HepG2 (cell line): ENCODE measurements at regions not wholly inside any gene's neighbourhood (a gene's known extent, or its start where the extent isn't known, plus 50 kb on each side); places are given as distances from the start of the nearest gene placed in this dataset.

Source experiments
- ATAC-seq: fragments of 200-7000 bp; cut with Tn5 transposase; 3 replicates; pipeline ENCODE4 v1.9.1; 2020; ENCODE audit warnings: mild to moderate bottlenecking, moderate library complexity
- BruUV-seq: library from RNA; stranded (reverse); fragments of 400-500 nt; replicated peaks from 2 replicates; lab custom pipeline; 2021; lab: Mats Ljungman, UMichigan
- CTCF ChIA-PET: fragments of 300-600 bp; formaldehyde crosslinking; extraction: SDS; loops from one replicate; lab custom pipeline; 2021; ENCODE audit warnings: low total read pairs, inconsistent platforms, low intra/inter-chr PET ratio; lab: Yijun Ruan, JAX
- POLR2A ChIA-PET: fragments of 350-600 bp; sonication (Branson Sonifier 250); formaldehyde crosslinking; loops from one replicate; lab custom pipeline; 2020; ENCODE audit warnings: antibody characterized with exemption, inconsistent platforms; lab: Yijun Ruan, JAX
- DNase-seq: peaks from one replicate; pipeline ENCODE4 v3.0.0-alpha.2; 2015; ENCODE audit warnings: low spot score
- FAIRE-seq: peaks from 3 replicates; lab custom pipeline; 2011; peaks lifted over from hg19 to GRCh38; lab: Jason Lieb, UNC
- H2AFZ ChIP-seq: one replicate; pipeline ENCODE4 v1.6.1; 2011; ENCODE audit warnings: low read length, inconsistent platforms
- H3K27ac ChIP-seq: fragments of 300-600 bp; 3 replicates; pipeline ENCODE4 v1.8.0; 2011; ENCODE audit warnings: mixed run types, mild to moderate bottlenecking, mixed read lengths, low read length, inconsistent platforms; ENCODE audit not compliant: insufficient read depth; ENCODE audit errors: extremely low read length
- H3K27me3 ChIP-seq, 2 experiments: fragments of 200-600 bp in 1 of 2; 2 replicates in 1 of 2; 3 replicates in 1 of 2; pipeline versions ENCODE4 v1.6.0 to v1.8.0; 2011; ENCODE audit warnings: low read length in 2 of 2, mild to moderate bottlenecking in 2 of 2, moderate library complexity in 2 of 2, inconsistent platforms in 1 of 2; ENCODE audit not compliant: insufficient read depth in 2 of 2, control insufficient read depth in 1 of 2
- H3K36me3 ChIP-seq, 2 experiments: fragments of 200-600 bp in 1 of 2; replicated peaks in 1 of 2; 2 replicates in 1 of 2; 3 replicates in 1 of 2; pipeline versions ENCODE4 v1.5.1 to v1.8.0; 2011; ENCODE audit warnings: low read length in 2 of 2, inconsistent platforms in 1 of 2; ENCODE audit not compliant: insufficient read depth in 2 of 2, control insufficient read depth in 1 of 2
- H3K4me1 ChIP-seq: 2 replicates; pipeline ENCODE4 v1.5.1; 2012; ENCODE audit warnings: low read length, inconsistent platforms; ENCODE audit not compliant: insufficient read depth
- H3K4me2 ChIP-seq: 2 replicates; pipeline ENCODE4 v1.6.0; 2011; ENCODE audit warnings: low read depth, low read length, inconsistent platforms
- H3K4me3 ChIP-seq, 3 experiments: fragments of 200-600 bp in 1 of 3; sonication (generic), shearing (Covaris generic) in 1 of 3; replicated peaks in 1 of 3; 2 replicates each; pipeline ENCODE4 v1.5.1; 2011 to 2016; ENCODE audit warnings: low read length in 3 of 3, inconsistent platforms in 2 of 3, low read depth in 2 of 3, mild to moderate bottlenecking in 2 of 3, control low read depth in 1 of 3, mixed read lengths in 1 of 3; ENCODE audit not compliant: insufficient read depth in 1 of 3
- H3K79me2 ChIP-seq: one replicate; pipeline ENCODE4 v1.6.1; 2011; ENCODE audit warnings: low read length, inconsistent platforms; ENCODE audit not compliant: insufficient read depth
- H3K9ac ChIP-seq: 2 replicates; pipeline ENCODE4 v1.6.0; 2011; ENCODE audit warnings: mild to moderate bottlenecking, low read depth, low read length, inconsistent platforms; ENCODE audit not compliant: insufficient read depth
- H3K9me3 ChIP-seq: 2 replicates; pipeline ENCODE4 v1.5.1; 2012; ENCODE audit warnings: mild to moderate bottlenecking, low read length
- H4K20me1 ChIP-seq: 2 replicates; pipeline ENCODE4 v1.6.0; 2011; ENCODE audit warnings: inconsistent platforms, mild to moderate bottlenecking, low read length, moderate library complexity; ENCODE audit not compliant: insufficient read depth
- ARID5B ChIP-seq: IDR thresholded peaks from 2 replicates; pipeline ENCODE4 v1.4.0; 2020; ENCODE audit warnings: mild to moderate bottlenecking, missing genetic modification reagents
- ARNT ChIP-seq: fragments of 450-650 bp; IDR thresholded peaks from 2 replicates; pipeline ENCODE4 v1.6.1; 2017
- JUND ChIP-seq: sonication (generic); formaldehyde crosslinking; IDR thresholded peaks from 2 replicates; pipeline ENCODE4 v1.8.0; 2022; ENCODE audit warnings: mild to moderate bottlenecking, missing genetic modification reagents
- KMT2B ChIP-seq: IDR thresholded peaks from 2 replicates; pipeline ENCODE4 v1.6.1; 2016; ENCODE audit warnings: missing genetic modification reagents, missing compliant biosample characterization
- MBNL3 ChIP-seq: fragments of 250-450 bp; sonication (Bioruptor Pico); conservative IDR thresholded peaks from 2 replicates; pipeline ENCODE4 v1.8.0; 2022; ENCODE audit warnings: mild to moderate bottlenecking, inconsistent platforms
- PLRG1 ChIP-seq: fragments of 450-650 bp; conservative IDR thresholded peaks from 2 replicates; pipeline ENCODE4 v1.6.1; 2016
- POLR2AphosphoS2 ChIP-seq: IDR thresholded peaks from 2 replicates; pipeline ENCODE4 v1.6.1; 2011; ENCODE audit warnings: low read depth, low read length, improper control_type of control experiment
- WIZ ChIP-seq: sonication (generic); formaldehyde crosslinking; IDR thresholded peaks from 2 replicates; pipeline ENCODE4 v1.5.1; 2020; ENCODE audit warnings: mild to moderate bottlenecking, missing genetic modification reagents
- ZNF230 ChIP-seq: sonication (generic); formaldehyde crosslinking; IDR thresholded peaks from 2 replicates; pipeline ENCODE4 v1.4.0; 2020; ENCODE audit warnings: mild to moderate bottlenecking, missing genetic modification reagents
- ZNF605 ChIP-seq: sonication (generic); formaldehyde crosslinking; IDR thresholded peaks from 2 replicates; pipeline ENCODE4 v1.8.0; 2022; ENCODE audit warnings: mild to moderate bottlenecking, missing genetic modification reagents
- ZNF841 ChIP-seq: sonication (generic); formaldehyde crosslinking; IDR thresholded peaks from 2 replicates; pipeline ENCODE4 v1.8.1; 2023; ENCODE audit warnings: missing genetic modification reagents, borderline replicate concordance
- ZSCAN5A ChIP-seq: sonication (generic); formaldehyde crosslinking; IDR thresholded peaks from 2 replicates; pipeline ENCODE4 v1.8.0; 2022; ENCODE audit warnings: mild to moderate bottlenecking, missing genetic modification reagents, borderline replicate concordance
- WGBS: methylation state at CpG from one replicate; pipeline ENCODE4 v1.1.6; 2017; ENCODE audit warnings: low lambda C conversion rate; 5-methylcytosine and 5-hydroxymethylcytosine counted together
- in situ Hi-C: cut with HindIII; loops from 2 replicates; pipeline ENCODE4 v1.10.0; 2017; ENCODE audit warnings: low pct_unique_long_range_greater_than_20kb; ENCODE audit not compliant: extremely low pct_ligation_motif_present
- intact Hi-C: fragments of 100-400 bp; cut with micrococcal nuclease; formaldehyde crosslinking; loops from one replicate; pipeline ENCODE4 v1.10.0; 2022; ENCODE audit not compliant: unreplicated experiment
- TF ChIP-seq, protein P1 (sequence below): sonication (generic); formaldehyde crosslinking; IDR thresholded peaks from 2 replicates; pipeline ENCODE4 v1.8.0; 2022; ENCODE audit warnings: missing genetic modification reagents, mild to moderate bottlenecking, inconsistent platforms, borderline replicate concordance
- TF ChIP-seq, protein P2 (sequence below), 2 experiments: fragments of 450-650 bp in 1 of 2; sonication (generic) in 1 of 2; formaldehyde crosslinking; IDR thresholded peaks; 2 replicates each; pipeline versions ENCODE4 v1.5.0 to v1.8.0; 2020 to 2022; ENCODE audit warnings: mild to moderate bottlenecking in 1 of 2, missing genetic modification reagents in 1 of 2

- in situ Hi-C loops: no loop called here
- H3K9ac ChIP-seq: no peak overlapping the region
- ATAC-seq (no peak; the same call in 1 of the 3 replicates), DNase-seq (no peak), FAIRE-seq (no peak)
- TF ChIP-seq, protein P1, sequence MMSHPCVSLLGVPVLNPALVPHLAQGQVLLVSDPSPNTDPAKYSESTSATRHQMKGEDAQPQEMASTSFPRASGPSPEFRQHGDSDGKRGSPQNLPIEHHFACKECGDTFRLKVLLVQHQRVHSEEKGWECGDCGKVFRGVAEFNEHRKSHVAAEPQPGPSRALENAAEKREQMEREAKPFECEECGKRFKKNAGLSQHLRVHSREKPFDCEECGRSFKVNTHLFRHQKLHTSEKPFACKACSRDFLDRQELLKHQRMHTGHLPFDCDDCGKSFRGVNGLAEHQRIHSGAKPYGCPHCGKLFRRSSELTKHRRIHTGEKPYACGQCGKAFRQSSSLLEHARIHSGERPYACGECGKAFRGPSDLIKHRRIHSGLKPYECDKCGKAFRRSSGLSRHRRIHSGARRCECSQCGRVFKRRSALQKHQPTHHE: no peak
- no peak for TF ChIP-seq ZNF230
- TF ChIP-seq MBNL3 (CRISPR knock-in tag): no peak
- TF ChIP-seq ZNF841 (CRISPR knock-in tag): no peak
- no peak for TF ChIP-seq ARNT
- TF ChIP-seq POLR2AphosphoS2: no peak
- no peak for TF ChIP-seq ZSCAN5A (CRISPR knock-in tag)
- TF ChIP-seq ZNF605 (CRISPR knock-in tag): no peak
- TF ChIP-seq, protein P2, sequence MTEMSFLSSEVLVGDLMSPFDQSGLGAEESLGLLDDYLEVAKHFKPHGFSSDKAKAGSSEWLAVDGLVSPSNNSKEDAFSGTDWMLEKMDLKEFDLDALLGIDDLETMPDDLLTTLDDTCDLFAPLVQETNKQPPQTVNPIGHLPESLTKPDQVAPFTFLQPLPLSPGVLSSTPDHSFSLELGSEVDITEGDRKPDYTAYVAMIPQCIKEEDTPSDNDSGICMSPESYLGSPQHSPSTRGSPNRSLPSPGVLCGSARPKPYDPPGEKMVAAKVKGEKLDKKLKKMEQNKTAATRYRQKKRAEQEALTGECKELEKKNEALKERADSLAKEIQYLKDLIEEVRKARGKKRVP (CRISPR knock-in tag; IDR thresholded peaks at IDR 0.05): no peak
- no peak for TF ChIP-seq PLRG1
- no peak for TF ChIP-seq WIZ
- TF ChIP-seq KMT2B (CRISPR knock-in tag): no peak
- TF ChIP-seq ARID5B (CRISPR knock-in tag): no peak
- TF ChIP-seq JUND: no peak
- H4K20me1 ChIP-seq: no peaks in the 10 kb centered on the region
- intact Hi-C loops: no loop called here
- no peak overlapping the region for H3K27ac ChIP-seq
- H3K9me3 ChIP-seq: no peaks in the 10 kb centered on the region
- no peaks in the 10 kb centered on the region for H3K79me2 ChIP-seq
- H3K36me3 ChIP-seq: no peaks in the 10 kb centered on the region
- CTCF ChIA-PET: no interaction called here
- 12% methylated on average over 14 of the region's 15 CpGs for WGBS
- H3K4me1 ChIP-seq: no peaks in the 10 kb centered on the region
- BruUV-seq: no TSS peak
- H2AFZ ChIP-seq: no peak overlapping the region
- POLR2A ChIA-PET: no interaction called here
- no peak overlapping the region for H3K4me2 ChIP-seq
- no peak overlapping the region for H3K4me3 ChIP-seq
- peaks cover 0 to 10% of the 10 kb centered on the region in 2 experiments; a peak in 3 of 5 replicates for H3K27me3 ChIP-seq
Measured at GRCh38 chr11:130816546-130817329, 99.5 kb downstream of the SNX19 start.
